ENCODE measurements at regions not wholly inside any gene's neighbourhood (a gene's known extent, or its start where the extent isn't known, plus 50 kb on each side); places are given as distances from the start of the nearest gene placed in this dataset.

DNA sequence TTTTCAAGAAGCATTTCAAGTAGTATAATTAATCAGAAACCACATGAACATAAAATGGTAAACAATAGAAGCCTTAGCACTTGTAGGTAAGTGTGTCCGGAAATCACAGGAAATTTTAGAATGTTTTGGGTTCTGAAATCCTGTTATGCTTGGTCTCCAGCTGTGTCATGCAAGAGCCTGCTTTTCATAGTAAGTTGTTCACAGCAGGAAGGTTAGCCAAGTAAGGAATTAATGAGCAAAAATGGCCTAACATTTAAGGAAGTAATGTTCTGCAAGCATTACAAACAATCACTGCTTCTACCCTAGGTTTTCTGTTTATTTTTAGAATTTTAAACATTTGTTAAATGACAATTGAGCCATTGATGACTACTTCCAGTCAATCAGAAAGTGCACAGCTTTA is 669.5 kb downstream of the SLCO4C1 start:
- H3K36me3 ChIP-seq (ENCODE audit: insufficient read depth, insufficient read length, low read length), result no peaks in the 10 kb centered on the region
- H3K9me3 ChIP-seq (ENCODE audit: insufficient read depth, low read length), result no peaks in the 10 kb centered on the region
- no peak overlapping the region for H3K4me3 ChIP-seq (ENCODE audit: insufficient read length, low read depth)
- TF ChIP-seq YY1 (IDR thresholded peaks at IDR 0.05; ENCODE audit: insufficient read depth, insufficient read length), result no peak
- no peaks in the 10 kb centered on the region for H3K27me3 ChIP-seq (ENCODE audit: insufficient read depth, insufficient read length)
- no peaks in the 10 kb centered on the region for H3K4me1 ChIP-seq (ENCODE audit: insufficient read depth, insufficient read length)
- no peak for DNase-seq (ENCODE audit: low read depth, low spot score)
- H3K9ac ChIP-seq (ENCODE audit: insufficient read length, low read depth), result no peak overlapping the region

GRCh38 chr5:101611039-101611438 is 685.0 kb downstream of the SLCO4C1 start:
- Histone ChIP-seq H3K4me3 (ENCODE audit: insufficient read length, low read depth) (no peak overlapping the region), H3K36me3 (ENCODE audit: insufficient read depth, insufficient read length, low read length) (no peaks in the 10 kb centered on the region), H3K27me3 (ENCODE audit: insufficient read depth, insufficient read length) (no peaks in the 10 kb centered on the region), H3K9me3 (ENCODE audit: insufficient read depth, low read length) (no peaks in the 10 kb centered on the region), H3K4me1 (ENCODE audit: insufficient read depth, insufficient read length) (no peaks in the 10 kb centered on the region), H3K9ac (ENCODE audit: insufficient read length, low read depth) (no peak overlapping the region)
- no peak for DNase-seq (ENCODE audit: low read depth, low spot score)
- TF ChIP-seq SUZ12 (IDR thresholded peaks at IDR 0.05; ENCODE audit: extremely low read depth, insufficient read depth, insufficient read length), result no peak
- no peak for TF ChIP-seq YY1 (IDR thresholded peaks at IDR 0.05; ENCODE audit: insufficient read depth, insufficient read length)
- TF ChIP-seq ZNF274 (IDR thresholded peaks at IDR 0.05; ENCODE audit: low read depth, low read length), result no peak

DNA sequence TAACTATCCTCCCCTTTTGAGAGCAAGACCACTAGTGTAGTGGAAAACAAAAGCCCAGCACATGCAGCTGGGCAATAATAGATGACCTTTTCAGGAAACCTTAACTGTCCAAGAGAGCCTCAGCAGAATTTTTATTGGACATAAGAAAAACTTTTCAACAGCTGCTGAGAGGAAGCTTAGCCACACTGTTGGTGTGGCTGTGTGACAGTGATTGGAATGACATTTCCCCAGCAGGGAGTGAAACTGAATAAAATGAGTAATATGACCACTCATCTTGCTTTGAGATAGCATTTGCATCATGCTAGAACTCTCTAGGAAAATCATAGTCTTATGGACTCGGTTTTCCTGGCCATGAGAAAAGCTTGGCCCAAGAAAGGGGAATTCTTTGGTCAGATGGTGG is 687.8 kb downstream of the SLCO4C1 start:
- Histone ChIP-seq H3K9ac (ENCODE audit: insufficient read length, low read depth) (no peak overlapping the region), H3K4me3 (ENCODE audit: insufficient read length, low read depth) (no peak overlapping the region), H3K4me1 (ENCODE audit: insufficient read depth, insufficient read length) (no peaks in the 10 kb centered on the region), H3K9me3 (ENCODE audit: insufficient read depth, low read length) (no peaks in the 10 kb centered on the region), H3K27me3 (ENCODE audit: insufficient read depth, insufficient read length) (no peaks in the 10 kb centered on the region), H3K36me3 (ENCODE audit: insufficient read depth, insufficient read length, low read length) (no peaks in the 10 kb centered on the region)
- DNase-seq (ENCODE audit: low read depth, low spot score), result no peak
- TF ChIP-seq YY1 (IDR thresholded peaks at IDR 0.05; ENCODE audit: insufficient read depth, insufficient read length) (no peak), SUZ12 (IDR thresholded peaks at IDR 0.05; ENCODE audit: extremely low read depth, insufficient read depth, insufficient read length) (no peak), ZNF274 (IDR thresholded peaks at IDR 0.05; ENCODE audit: low read depth, low read length) (no peak)

DNA sequence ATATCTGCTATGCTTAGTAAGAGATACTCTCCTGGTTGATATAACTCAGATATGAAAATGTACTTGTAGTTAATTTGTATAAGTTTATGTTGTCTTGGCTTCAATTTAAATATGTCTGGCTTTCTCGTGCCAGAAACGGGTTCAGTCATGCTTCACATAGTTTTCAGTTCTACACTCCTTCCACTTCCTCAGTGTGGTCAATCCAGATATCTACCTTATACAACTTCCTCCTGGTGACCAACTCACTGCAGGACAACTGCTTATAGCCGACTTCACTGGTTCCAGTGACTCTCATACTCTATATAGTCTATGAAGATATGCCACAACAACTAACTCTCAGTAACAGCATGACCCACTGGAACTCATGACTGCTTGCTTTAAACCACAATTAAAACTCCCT is 690.4 kb downstream of the SLCO4C1 start:
- no peaks in the 10 kb centered on the region for H3K36me3 ChIP-seq (ENCODE audit: insufficient read depth, insufficient read length, low read length)
- H3K4me1 ChIP-seq (ENCODE audit: insufficient read depth, insufficient read length), result no peaks in the 10 kb centered on the region
- H3K4me3 ChIP-seq (ENCODE audit: insufficient read length, low read depth), result no peak overlapping the region
- TF ChIP-seq SUZ12 (IDR thresholded peaks at IDR 0.05; ENCODE audit: extremely low read depth, insufficient read depth, insufficient read length) (no peak), ZNF274 (IDR thresholded peaks at IDR 0.05; ENCODE audit: low read depth, low read length) (no peak), YY1 (IDR thresholded peaks at IDR 0.05; ENCODE audit: insufficient read depth, insufficient read length) (no peak)
- no peaks in the 10 kb centered on the region for H3K27me3 ChIP-seq (ENCODE audit: insufficient read depth, insufficient read length)
- no peaks in the 10 kb centered on the region for H3K9me3 ChIP-seq (ENCODE audit: insufficient read depth, low read length)
- no peak overlapping the region for H3K9ac ChIP-seq (ENCODE audit: insufficient read length, low read depth)
- DNase-seq (ENCODE audit: low read depth, low spot score), result no peak

DNA sequence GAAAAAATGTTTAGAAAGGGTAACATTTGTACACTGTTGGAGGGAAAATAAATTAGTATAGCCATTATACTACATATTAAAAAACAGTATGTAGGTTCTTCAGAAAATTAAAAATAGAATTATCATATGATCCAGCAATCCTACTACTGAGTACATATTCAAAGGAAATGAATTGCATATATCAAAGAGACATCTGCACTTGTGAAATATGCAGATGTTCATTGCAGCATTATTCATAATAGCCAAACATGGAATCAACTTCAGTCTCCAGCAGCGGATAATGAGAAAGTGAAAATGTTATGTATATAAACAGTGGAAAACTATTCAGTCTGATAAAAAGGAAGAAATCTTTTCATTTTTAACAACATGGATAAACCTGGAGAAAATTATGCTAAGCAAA is 695.5 kb downstream of the SLCO4C1 start:
- TF ChIP-seq YY1 (IDR thresholded peaks at IDR 0.05; ENCODE audit: insufficient read depth, insufficient read length) (no peak), ZNF274 (IDR thresholded peaks at IDR 0.05; ENCODE audit: low read depth, low read length) (no peak), SUZ12 (IDR thresholded peaks at IDR 0.05; ENCODE audit: extremely low read depth, insufficient read depth, insufficient read length) (no peak)
- Histone ChIP-seq H3K9me3 (ENCODE audit: insufficient read depth, low read length) (no peaks in the 10 kb centered on the region), H3K27me3 (ENCODE audit: insufficient read depth, insufficient read length) (no peaks in the 10 kb centered on the region), H3K36me3 (ENCODE audit: insufficient read depth, insufficient read length, low read length) (no peaks in the 10 kb centered on the region), H3K4me3 (ENCODE audit: insufficient read length, low read depth) (no peak overlapping the region), H3K4me1 (ENCODE audit: insufficient read depth, insufficient read length) (no peaks in the 10 kb centered on the region), H3K9ac (ENCODE audit: insufficient read length, low read depth) (no peak overlapping the region)
- DNase-seq (ENCODE audit: low read depth, low spot score), result no peak

DNA sequence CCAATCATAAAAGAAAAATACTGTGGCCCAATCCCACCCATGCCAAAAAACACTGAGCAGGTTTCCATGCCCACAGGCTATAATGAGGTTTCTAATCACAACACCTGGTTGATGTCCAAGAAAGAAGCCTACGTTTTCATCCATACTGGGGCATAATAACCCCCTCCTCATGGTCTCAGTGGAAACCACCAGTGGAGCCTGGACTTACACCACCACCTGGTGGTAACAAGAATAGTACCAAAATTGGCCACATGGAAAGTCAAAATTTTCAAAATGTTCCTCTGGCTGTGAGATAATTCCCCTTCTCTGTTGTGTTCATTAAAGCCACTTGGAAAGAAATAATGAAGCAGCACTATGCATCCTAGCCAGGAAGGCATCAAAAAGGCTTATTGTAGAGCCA is 687.3 kb upstream of the ST8SIA4 start:
- Histone ChIP-seq H3K9ac (ENCODE audit: insufficient read length, low read depth) (no peak overlapping the region), H3K9me3 (ENCODE audit: insufficient read depth, low read length) (no peaks in the 10 kb centered on the region), H3K36me3 (ENCODE audit: insufficient read depth, insufficient read length, low read length) (no peaks in the 10 kb centered on the region), H3K4me1 (ENCODE audit: insufficient read depth, insufficient read length) (no peaks in the 10 kb centered on the region), H3K4me3 (ENCODE audit: insufficient read length, low read depth) (no peak overlapping the region), H3K27me3 (ENCODE audit: insufficient read depth, insufficient read length) (no peaks in the 10 kb centered on the region)
- no peak for DNase-seq (ENCODE audit: low read depth, low spot score)
- TF ChIP-seq YY1 (IDR thresholded peaks at IDR 0.05; ENCODE audit: insufficient read depth, insufficient read length) (no peak), SUZ12 (IDR thresholded peaks at IDR 0.05; ENCODE audit: extremely low read depth, insufficient read depth, insufficient read length) (no peak), ZNF274 (IDR thresholded peaks at IDR 0.05; ENCODE audit: low read depth, low read length) (no peak)

- Histone ChIP-seq H3K4me1 (ENCODE audit: insufficient read depth, insufficient read length) (no peaks in the 10 kb centered on the region), H3K9ac (ENCODE audit: insufficient read length, low read depth) (no peak overlapping the region), H3K9me3 (ENCODE audit: insufficient read depth, low read length) (no peaks in the 10 kb centered on the region), H3K27me3 (ENCODE audit: insufficient read depth, insufficient read length) (no peaks in the 10 kb centered on the region), H3K4me3 (ENCODE audit: insufficient read length, low read depth) (no peak overlapping the region), H3K36me3 (ENCODE audit: insufficient read depth, insufficient read length, low read length) (no peaks in the 10 kb centered on the region)
- TF ChIP-seq SUZ12 (IDR thresholded peaks at IDR 0.05; ENCODE audit: extremely low read depth, insufficient read depth, insufficient read length) (no peak), YY1 (IDR thresholded peaks at IDR 0.05; ENCODE audit: insufficient read depth, insufficient read length) (no peak), ZNF274 (IDR thresholded peaks at IDR 0.05; ENCODE audit: low read depth, low read length) (no peak)
- no peak for DNase-seq (ENCODE audit: low read depth, low spot score)
Measured at GRCh38 chr5:101585366-101585765, 682.3 kb upstream of the ST8SIA4 start.

DNA sequence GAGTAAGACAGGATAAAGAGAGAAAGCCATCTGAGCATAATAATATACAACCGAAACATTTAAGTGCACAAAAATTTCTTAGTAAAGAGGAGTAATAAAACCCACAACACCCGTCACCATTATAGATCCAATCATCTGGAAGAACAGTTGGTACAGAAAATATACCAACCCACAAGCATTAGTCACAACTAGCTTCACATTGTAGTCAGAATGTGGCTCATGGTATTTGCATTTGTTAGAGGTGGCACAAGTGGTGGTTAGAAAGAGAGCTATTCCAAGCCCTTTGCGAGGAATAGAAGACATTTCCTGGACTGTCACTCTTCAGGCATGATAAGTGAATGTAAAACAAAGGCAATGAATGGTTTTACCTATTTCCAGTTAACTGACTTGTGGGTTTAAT is 677.5 kb upstream of the ST8SIA4 start:
- no peak for TF ChIP-seq SUZ12 (IDR thresholded peaks at IDR 0.05; ENCODE audit: extremely low read depth, insufficient read depth, insufficient read length)
- TF ChIP-seq ZNF274 (IDR thresholded peaks at IDR 0.05; ENCODE audit: low read depth, low read length), result no peak
- no peak for TF ChIP-seq YY1 (IDR thresholded peaks at IDR 0.05; ENCODE audit: insufficient read depth, insufficient read length)
- H3K36me3 ChIP-seq (ENCODE audit: insufficient read depth, insufficient read length, low read length), result no peaks in the 10 kb centered on the region
- H3K4me3 ChIP-seq (ENCODE audit: insufficient read length, low read depth), result no peak overlapping the region
- no peaks in the 10 kb centered on the region for H3K4me1 ChIP-seq (ENCODE audit: insufficient read depth, insufficient read length)
- no peaks in the 10 kb centered on the region for H3K27me3 ChIP-seq (ENCODE audit: insufficient read depth, insufficient read length)
- no peak overlapping the region for H3K9ac ChIP-seq (ENCODE audit: insufficient read length, low read depth)
- DNase-seq (ENCODE audit: low read depth, low spot score), result no peak
- H3K9me3 ChIP-seq (ENCODE audit: insufficient read depth, low read length), result no peaks in the 10 kb centered on the region
